Middle frontal gyrus (tissue), 1 donor: ENCODE measurements at regions not wholly inside any gene's neighbourhood (a gene's known extent, or its start where the extent isn't known, plus 50 kb on each side); places are given as distances from the start of the nearest gene placed in this dataset.
"Not testable (repeated sequence)": the region's sequence is repeated elsewhere in the genome, so short reads cannot be mapped to it uniquely, and the experiment has no call there.

Experiments used
- DNase-seq: peaks from one replicate; pipeline ENCODE4 v3.0.0-alpha.2; 2015; ENCODE audit warnings: low spot score; ENCODE audit errors: extremely low spot score

DNA sequence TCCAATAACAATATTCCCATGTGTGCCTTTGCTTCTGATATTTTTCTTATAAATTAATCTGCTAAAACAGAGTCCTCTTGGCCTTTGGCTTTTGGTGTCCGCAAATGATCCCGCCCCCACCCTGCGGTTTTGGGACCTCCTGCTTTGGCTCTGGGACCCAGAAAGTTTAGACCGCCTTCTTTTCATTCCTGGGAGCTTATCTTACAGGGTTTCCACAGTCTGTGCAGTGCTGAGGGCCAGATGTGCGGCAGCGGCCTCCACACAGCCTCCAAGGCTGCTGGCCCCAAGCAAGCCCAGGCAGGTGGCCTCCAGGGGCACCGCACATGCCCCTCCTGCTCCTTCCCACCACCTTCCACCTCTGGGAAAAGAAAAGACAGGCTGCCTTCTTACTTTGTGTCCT, 191.5 kb downstream of the ERCC6L2 start:
- DNase-seq, result no peak

DNA sequence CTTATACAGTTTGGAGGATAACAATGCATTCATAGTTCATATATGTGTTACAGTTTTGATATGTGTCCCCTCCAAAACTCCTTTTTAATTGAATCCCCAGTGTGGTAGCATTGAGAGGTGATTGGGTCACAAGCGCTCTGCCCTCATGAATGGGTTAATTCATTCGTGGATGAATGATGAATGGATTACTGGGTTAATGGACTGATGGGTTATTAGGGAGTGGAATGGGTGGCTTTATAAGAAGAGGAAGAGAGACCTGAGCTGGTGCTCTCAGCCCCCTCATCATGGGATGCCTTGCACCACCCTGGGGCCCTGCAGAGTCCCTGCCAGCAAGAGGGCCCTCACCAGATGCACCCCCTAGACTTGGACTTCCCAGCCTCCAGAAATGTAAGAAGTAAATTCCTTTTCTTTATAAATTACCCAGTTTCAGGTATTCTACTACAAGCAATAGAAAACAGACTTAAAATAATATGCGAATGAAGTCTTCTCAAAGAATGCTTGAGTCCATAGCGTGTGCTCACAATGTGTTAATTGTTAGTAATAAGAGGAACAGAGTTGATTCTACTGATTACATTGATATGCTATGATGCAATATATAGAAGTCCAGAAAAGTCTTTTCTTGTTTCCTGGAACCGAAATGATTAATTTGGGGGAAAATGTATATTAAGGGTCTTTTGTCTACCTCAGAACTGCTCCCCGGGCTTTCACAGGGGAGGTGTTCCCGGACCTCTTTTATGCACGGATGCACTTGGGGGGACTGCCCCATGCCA, 190.2 kb downstream of the ERCC6L2 start:
- DNase-seq, result no peak

DNA sequence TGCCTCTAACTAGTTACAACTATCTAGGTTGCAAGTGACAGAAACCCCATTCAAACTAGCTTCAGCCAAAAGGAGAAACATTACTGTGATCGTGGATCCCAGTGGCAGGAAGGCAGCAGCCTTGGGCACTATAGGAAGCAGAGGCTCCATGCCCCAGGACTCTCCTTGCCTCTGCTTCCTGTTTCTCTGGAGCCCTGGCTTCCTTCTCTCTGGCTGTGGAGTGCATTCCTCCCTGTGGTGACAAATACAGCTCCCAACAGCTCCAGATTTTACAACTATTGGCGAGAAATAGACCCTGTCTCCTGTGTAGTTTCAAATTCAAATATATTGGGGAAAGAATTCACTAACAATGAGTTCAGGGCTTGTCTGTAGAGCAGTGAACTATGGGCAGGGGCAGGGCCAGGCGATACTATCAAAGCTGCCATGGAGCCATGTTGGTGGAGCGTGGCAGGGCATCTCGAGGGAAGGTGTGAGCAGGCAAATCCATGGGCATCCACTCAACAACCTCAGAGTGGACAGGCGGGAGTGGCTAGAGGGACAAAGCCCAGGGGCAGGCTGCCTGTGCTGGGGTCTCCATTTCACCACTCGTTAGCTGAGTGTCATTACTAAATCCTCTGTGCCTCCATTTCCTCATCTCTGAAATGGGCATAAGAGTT, 189.5 kb downstream of the ERCC6L2 start:
- no peak for DNase-seq

DNA sequence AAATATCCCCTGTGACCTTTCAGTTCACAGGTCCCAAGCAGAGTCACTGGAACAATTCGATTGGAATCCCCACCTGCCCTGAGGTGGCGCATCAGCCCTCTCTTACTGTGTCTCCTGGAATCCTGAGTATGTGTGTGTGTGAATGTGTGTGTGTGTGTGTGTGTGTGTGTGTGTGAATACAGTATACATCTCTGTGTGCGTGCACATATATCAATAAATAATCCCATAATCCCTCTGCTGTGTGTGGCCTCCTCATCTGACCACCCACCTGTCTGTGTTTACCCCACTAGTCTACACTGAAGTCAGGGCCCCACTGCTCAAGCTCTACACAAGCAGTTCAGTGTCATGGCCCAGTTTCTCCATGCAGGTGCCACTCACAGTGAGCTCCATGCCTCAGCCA, 187.4 kb downstream of the ERCC6L2 start:
- no peak for DNase-seq

DNA sequence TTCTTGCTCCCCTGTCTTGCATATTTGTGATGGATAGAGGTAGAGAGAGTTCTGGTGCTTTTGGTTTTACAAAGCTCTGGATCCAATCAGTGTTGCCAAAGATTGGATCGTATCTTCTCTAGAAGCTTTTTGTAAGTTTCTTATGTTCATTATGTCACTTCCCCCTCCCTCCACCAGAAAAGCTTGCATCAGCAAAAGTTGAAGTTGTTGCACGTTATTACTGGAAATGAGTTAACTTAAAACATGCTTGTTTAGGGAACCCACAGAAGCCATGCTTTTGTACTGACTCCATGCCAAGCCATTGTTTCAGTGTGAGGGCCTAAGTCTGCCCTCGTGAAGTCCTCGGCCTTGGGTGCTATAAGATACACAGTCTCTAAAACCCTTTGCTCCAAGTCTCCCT, 186.5 kb downstream of the ERCC6L2 start:
- no peak for DNase-seq

DNA sequence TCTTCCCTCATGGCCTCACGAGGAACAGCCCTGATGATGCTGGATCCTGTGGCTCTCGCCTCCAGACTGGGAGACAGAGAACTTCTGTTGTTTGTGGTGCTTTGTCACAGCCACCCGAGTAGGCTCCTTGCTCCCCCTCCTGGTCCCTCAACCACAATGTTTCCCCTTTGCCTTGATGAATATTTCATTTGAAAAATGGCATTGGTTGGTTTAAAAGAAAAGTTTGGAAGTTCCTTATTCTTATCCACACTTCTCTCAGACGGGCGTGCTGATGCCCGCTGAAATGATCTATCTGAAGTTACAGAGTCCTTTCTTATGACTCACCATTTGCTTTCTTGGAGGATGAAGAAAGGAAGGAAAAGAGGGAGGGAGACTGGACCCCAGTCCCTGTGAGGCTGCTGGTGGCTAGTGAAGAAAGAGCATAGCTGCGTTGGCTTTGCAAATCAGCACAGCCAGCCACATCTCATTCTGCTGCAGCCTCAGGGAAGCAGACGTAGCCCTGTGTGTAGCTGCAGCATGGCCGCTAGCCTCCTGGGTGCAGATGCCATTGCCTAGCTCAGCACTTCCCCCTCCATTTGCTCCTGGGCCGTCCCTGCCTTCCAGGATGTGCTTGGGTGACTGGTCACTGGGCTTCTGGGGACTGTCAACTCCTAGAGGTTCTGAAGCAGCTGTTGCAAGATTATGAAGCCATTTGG, 185.9 kb downstream of the ERCC6L2 start:
- DNase-seq, result peak; percentile 22

DNA sequence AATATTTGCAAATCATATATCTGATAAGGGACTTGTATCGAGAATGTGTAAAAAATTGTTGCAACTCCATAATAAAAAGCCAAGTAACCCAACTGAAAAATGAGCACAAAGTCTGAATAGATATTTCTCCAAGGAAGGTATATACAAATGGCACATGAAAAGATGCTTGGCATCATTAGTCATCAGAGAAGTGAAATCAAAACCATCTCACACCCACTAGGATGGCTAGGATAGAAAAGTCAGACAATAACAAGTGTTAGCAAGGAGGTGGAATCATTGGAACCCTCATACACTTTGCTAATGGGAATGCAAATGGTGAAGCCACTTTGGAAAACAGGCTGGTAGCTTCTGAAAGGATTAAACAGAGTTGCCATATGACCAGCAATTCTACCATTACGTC, 182.7 kb downstream of the ERCC6L2 start:
- no peak for DNase-seq

DNA sequence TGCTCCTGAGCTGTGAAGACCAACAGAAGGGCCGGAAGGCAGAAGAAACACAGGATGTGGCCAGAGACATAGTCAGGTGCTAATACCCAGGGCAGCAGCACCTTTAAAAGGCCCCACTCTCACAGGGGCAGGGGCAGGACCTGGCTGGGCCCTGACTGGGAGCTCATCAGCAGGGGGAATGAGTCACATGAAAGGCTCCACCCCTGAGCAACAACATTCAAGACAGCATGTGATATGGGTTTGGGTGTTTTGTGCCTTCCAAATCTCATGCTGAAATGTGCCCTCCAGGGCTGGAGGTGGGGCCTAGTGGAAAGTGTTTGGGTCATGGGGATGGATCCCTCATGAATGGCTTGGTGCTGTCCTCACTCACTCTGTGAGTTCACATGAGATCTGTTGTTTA, 181.7 kb downstream of the ERCC6L2 start:
- no peak for DNase-seq

DNA sequence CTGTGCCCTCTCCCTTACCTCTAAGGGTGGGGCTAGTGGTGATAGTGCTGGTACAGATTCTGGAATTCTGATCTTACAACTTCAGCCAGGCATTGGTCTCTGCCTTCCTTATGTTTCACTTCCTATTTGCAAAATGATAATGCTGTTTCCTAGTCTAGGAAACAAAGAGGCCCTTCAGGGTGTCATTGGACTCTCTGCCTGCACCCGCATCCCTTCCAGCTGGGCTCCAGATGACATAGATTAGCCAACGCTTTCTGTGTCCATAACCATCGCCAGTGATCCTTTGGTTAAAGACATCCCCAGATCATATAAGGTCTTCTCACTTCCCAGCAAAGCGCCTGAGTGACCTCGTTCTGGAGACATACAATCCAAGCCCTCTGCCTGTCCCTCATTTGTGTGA, 180.7 kb downstream of the ERCC6L2 start:
- DNase-seq, result no peak

DNA sequence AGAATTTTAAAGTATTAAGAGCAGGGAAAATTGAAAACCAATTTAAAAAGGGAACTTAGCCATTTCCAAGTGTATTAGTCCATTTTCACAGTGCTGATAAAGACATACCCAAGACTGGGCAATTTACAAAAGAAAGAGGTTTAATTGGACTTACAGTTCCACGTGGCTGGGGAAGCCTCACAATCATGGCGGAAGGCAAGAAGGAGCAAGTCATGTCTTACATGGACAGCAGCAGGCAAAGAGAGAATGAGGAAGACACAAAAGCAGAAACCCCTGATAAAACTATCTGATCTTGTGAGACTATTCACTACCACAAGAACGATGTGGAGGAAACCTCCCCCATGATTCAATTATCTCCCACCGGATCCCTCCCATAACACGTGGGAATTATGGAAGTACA, 178.8 kb downstream of the ERCC6L2 start:
- not testable (repeated sequence) for DNase-seq

DNA sequence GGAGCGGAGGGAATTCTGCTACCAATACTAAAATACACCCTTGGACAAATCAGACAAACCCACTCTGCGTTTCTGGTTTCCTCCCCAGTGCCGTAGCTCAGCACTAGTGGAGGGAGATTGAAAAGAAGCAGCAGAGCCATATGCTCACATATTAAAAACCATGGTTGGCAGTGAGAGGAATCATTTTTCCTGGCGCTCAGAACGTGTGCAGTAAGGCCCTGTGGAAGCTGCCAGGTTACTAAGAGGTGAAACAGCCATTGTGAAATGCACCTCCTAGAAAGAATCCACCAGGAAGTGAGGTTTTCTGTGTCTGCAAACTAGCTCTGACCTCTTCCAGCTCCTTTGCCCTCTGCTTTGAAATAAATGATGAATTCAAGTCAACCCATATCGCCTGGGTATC, 177.2 kb downstream of the ERCC6L2 start:
- no peak for DNase-seq

DNA sequence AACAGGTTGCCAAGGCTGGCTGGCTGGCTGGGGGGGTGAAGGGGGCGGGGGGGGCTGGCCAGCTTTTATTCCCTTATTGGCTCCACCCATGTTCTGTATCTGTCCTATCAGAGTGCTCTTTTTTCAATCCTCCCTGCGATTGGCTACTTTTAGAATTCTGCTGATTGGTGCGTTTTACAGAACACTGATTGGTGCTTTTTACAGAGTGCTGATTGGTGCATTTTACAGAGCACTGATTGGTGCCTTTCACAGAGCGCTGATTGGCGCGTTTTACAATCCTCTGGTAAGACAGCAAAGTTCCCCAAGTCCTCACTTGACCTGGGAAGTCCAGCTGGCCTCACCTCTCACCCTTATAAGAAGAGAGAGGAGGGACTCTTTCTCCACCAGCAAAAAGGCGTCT, 175.9 kb downstream of the ERCC6L2 start:
- no peak for DNase-seq

DNA sequence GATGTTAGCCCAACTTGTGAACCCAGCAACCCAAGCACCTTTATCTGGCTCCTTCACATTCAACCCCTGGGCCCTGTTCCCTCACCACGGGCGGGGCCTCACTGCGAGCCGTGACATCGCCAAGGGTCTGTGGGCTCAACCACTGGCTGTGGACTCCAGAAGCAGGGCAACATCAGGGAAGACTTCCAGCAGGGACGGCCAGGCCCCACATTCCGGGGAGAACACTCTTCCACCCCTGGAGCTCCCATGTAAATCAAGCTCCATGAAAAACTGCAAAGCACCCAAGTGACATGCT, 175.3 kb downstream of the ERCC6L2 start:
- DNase-seq, result no peak

DNA sequence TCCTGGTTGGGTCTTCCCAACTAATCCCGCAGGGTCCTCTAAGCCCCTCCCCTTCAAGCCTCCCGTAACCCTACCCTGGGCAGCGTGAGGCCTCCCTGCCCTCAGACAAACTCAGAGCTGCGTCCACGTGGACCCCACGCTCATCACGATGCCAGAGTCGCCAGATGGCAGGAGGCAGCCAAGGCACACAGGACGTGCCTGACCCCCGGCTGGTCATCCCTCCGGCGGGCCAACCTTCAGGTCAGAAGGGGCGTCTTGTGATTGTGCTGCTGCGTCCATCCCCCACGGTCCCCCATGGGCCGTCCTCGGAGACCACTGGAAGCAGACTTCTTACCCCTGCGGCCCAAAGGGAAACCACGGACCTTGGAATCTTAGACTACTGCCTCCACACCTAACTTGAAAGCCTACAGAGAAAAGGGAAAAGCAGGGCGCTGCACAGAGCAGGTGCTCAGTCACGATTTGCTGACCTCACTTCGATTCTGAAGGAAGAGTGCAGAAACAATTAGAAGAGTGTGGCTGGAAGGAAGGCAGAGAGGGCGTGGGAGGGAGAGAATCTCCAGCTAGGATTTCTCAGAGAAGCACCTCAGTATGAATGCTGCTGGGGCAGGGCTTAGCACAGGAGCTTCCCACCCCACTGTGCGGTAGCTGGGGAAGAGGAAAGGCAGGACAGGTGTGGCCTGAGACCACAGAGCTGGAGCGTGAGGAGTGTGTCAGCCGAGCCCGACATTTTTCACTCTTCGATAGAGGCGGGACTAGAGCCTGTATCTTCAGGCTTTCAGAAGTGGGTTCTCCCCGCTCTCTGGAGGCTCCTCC, 174.8 kb downstream of the ERCC6L2 start:
- DNase-seq, result no peak

DNA sequence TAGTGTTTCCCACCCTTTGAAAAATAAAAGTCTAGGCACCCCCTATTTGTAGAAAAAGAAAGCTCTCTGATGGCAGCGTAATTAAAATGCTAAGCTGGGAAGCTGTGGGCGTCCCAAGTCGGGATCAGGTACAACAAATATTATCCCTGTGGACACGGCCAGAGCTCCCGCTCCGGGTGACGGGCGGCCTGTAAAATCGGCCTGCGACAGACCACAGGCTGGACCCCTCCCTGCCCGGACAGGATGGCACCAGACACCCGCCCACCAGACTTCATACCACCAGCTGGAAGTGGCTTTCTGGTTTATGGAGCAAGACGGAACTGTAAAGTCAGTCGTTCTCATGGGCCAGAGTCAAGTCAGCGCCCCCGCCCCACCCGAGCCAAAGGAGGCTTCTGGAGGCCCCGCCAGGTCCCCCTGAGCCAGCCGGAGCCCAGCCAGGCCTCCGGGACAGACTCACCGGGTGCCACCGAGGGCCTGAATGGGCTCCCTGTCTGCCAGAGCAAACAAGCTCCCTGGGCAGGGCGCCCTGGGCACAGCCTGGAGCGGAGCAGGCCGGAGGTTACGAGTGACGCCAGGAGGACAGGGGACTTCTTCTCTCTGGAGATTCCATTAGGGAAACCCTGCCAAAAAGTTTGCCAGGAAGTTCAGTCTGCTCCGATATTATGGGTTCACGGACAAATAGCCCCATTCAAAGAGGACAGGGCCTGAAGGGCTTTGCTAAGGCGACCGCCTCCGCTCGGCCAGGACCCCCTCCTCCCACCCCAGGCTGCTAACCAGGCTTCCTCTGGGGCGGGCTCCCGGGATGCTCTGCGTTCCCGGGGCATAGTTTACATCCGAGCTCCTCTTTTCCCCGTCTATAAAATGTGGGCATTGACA, 173.7 kb downstream of the ERCC6L2 start:
- DNase-seq, result peak; percentile 61

DNA sequence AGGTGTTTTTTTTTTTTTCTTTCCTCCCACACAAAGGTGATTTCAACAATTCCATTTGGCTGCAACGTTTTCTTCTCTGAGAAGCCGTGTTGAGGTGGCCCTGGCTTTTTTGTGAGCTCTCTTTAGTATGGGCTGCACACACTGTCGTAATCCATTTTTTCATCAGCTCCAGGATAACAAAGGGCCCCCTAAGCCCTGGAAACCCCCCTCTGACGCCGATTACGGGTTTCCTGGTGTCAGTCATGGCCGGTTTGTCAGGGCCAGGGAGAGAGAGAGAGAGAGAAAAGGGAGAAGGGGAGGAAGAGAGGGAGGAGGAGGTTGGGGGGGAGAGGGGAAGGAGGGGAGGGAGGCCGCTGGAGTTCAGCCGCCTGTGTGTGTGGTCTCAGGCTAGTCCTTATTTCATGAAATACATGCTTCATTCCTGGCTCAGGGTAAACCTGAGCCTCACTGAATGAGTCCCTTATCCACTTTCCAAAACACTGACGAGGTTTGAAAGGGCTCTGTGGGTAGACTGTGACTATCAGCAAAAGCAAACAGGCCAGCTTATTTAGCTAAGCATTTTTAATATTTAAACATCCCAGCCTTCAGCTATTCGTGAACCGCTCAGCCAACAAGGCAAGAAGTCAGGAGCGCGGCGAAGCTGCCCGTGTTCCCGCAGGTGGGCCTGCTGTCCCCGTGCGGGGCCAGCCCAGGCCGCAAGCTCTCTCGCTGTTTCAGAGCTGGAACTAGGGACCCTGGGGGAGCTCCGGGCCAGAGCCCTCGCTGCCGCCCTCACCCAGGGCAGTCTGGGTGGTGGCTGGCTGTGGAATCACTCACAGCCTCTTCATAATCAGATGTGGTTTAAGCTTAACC, 172.8 kb downstream of the ERCC6L2 start:
- no peak for DNase-seq

DNA sequence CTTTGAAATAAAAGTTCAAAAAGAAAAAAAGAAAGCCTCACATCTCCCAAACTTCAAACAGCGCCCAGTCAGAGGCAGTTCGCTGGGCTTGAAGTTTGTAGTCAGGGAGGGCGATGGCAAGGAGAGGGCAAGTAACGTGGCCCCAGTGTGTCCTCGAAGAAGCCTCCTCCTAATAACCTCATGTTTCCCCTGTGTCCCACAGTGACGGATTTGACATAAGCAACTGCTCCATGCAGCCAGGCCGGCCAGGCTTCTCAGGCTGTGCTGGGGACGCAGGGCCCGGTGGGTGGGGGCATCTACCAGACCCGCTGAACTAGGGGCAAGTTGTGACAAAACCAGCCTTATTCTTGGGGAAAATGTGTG, 172.2 kb downstream of the ERCC6L2 start:
- DNase-seq, result no peak

DNA sequence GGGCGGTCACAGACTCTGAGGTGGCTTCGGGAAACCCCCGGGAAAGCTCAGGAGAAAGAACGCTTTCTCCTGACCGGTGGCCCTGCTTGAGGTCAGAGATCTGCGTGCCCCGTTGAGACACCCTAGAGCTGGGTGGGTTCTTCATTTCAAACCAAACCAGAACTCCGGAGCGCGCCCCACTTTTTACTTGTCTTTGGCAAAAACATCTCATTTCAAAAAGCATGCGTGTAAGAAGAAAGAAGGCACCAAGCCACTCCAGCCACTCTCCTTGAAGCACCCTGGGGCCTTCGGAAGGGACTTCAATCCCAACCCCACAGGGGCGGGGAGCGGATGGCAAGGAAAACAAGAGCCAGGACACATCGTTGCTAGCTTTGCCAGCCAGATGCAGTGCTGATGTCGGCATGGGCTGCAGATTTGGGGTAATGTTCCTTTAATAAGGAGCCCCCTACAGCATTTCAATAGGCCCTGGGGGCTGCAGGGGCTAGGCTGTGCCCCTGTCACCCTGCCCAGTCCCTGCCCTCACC, 171.7 kb downstream of the ERCC6L2 start:
- no peak for DNase-seq

DNA sequence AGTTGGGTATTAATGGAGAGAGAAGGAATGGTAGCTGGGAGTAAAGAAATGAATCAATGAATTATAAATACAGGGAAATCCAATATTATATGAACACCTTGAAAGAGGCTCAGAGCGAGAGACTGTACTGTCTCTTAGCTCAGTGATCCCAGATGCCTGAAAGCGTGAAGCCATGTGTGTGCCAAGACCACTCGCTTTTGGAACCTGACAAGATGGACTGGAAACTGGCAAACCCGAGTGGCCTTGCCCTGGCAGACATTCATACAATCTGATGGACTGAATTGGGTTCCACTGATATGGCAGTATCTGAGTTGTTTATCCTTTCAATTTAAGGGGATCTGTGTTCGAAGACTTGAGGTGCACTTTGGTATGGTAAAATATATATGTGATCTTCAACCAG, 170.3 kb downstream of the ERCC6L2 start:
- no peak for DNase-seq

DNA sequence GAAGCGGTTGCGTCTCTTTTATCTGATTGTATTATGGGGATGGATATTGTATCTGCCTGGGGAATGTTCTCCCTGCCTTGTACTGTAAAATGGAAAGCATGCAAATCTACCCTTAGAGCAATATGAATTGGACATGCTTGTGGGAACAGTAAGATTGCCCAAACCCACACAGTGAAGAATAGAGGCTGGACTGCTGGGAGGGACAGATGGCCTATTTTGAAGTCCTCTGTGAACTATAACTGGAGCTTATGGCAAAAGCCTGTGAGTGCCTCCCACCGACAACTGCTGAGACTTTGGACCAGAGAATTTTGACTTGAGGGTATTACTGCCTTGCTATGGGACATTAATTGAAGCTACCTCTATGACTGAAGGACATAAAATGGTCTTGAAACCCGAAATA, 168.9 kb downstream of the ERCC6L2 start:
- no peak for DNase-seq
